Hematopoietic multipotent progenitor cell treated with erythropoietin and hydrocortisone succinate and interleukin-3 and kit ligand, for 6 days (in vitro differentiated cells): ENCODE measurements at regions not wholly inside any gene's neighbourhood (a gene's known extent, or its start where the extent isn't known, plus 50 kb on each side); places are given as distances from the start of the nearest gene placed in this dataset.

Experiments
- DNase-seq: peaks from one replicate; pipeline ENCODE4 v3.0.0-alpha.2; 2015

DNA sequence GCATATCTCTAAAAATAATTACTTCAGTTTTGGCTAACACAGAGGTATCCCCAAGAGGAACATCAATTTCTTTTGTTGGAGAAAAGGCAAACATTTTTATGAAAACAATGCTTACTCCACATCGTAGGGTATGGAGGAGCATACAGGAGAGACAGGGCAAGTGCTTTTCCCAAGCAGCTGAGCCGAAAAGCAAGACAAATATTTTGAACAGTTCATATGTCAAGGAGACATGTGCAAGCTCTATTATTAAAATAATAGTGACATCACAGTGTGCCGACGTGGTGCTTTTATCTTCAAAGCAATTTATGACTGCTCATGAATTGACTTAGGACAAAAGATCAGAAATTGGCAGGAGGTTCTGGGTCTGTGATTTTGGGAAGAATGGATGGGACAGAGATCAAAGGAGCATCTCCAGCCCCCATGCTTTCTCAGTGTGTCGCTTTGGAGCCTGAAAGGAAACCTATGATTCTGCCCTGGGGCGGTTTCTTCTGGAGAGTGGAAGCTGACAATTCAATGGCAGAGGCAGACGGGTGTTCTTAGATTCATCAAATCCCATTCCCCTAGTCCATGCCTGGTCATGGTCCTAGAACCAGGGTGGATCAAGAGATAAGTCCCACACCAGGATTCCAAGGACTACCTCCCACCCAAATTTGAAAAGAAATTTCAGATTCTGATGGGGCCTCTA lies 97.1 kb downstream of the JCAD start:
- no peak for DNase-seq

DNA sequence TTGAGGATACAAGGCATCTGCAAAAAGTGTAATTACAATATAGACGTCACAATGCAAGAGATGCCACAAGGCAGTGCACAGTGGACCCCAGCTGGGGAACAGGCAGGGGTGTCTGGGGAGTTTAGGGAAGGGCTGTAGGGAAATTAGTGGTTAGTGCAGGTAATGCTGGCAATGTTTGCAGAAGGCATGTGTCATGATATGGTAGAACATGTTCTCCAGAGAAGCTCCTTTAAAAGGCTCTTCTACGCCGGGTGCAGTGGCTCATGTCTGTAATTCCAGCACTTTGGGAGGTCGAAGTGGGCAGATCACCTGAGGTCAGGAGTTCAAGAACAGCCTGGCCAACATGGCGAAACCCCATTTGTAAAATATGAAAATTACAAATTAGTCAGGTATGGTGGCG lies 98.0 kb downstream of the JCAD start:
- no peak for DNase-seq

GRCh38 chr10:29960261-29960660 lies 99.1 kb downstream of the JCAD start:
- no peak for DNase-seq

DNA sequence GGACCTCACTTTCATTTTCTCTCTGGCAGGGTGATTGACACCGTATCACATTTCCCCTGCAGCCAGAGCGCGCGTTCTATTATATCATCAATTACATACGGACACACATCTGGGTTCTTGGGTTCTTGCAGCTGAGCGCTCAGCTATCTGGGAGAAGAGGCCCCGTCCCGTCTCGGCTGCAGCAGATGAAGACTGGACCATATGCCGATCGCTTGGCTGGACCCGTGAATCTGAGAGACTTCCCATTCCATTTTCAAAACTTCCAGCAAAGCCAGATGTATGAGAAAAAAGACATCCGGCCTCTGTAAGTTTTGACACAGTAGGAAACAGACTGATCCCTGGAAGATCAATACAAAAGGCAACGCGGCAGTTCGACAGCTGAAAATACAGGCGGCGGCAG lies 99.8 kb downstream of the JCAD start:
- DNase-seq, result no peak

DNA sequence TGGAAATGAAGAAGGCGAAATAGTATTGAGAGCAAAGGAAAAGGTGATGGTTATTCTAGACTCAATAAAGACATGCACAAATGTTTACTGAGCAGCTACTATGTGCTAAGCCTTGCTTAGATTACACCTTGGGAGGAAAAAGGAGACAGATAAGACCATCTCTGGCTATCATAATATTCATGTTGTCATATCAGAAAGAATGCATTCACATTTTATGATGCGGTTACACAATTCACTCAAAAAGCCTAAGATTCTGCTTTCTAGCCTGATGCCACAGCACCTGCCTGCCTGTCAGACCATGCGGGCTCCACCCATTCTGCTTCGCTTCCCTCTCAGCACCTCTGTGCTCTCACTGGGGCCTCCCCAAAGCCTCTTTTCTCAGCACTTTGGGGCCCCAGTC lies 100.9 kb downstream of the JCAD start:
- DNase-seq, result no peak

DNA sequence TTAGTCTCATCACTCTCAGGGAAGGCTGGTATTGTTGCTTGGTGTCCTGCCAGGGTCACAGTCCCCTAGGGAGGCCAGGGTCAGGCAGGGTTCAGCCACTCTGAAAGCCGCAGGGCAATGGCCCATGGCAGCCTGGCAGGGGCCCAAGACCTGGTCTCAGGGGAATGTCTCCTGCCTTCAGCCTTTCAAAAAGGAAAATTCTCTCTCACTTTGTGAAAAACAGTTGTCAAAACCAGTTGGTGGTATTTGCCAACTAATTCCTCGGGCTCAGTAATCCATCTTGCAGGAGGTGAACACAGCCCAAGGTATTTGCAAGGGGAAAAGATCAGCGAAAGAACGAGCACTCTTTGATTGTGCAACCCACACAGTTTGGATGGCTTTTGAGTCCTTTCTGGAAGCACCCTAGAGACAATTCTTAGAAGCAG lies 101.5 kb downstream of the JCAD start:
- DNase-seq, result no peak

DNA sequence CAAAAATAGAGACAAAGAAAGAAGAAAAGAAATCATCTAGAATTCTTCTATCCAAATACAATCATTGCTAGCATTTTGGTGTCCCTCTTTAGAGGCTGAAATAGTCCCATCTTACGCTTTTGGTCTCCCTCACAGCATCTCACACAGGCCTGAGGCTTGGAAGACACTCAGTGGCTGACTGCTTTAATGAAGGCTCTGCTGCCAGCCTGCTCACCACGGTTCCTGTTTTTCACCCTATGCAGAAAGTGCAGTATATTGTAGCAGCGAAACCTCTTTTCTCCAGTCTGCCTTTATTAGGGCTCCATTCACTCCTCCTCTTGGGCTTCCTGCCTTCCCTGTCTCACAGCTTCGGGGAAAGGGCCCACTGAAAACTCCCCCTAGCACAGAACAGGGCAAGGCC lies 102.2 kb downstream of the JCAD start:
- DNase-seq, result peak; percentile 8

GRCh38 chr10:29956335-29956924 lies 103.0 kb downstream of the JCAD start:
- DNase-seq, result no peak

GRCh38 chr10:29955329-29955935 lies 104.0 kb downstream of the JCAD start:
- no peak for DNase-seq

- no peak for DNase-seq
Measured at GRCh38 chr10:29951441-29951931, 107.9 kb downstream of the JCAD start.

DNA sequence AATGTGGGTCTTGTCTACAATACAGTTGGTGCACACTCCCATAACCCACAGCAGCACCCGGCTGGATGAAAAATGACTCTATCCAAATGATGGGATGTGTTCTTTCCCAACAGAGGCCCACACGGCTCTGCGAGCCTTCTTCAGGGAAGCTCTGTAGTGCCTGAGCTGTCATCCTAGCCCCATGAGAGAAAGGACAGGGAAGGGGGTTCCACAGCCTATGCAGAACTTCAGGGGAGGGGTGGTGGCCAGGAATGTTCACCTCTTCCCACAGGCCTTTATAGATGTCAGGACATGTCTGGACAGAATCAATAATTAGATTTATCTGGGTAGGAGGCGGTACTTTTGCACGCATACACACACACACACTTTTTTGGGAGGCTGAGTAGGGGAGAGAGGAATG lies 109.0 kb downstream of the JCAD start:
- no peak for DNase-seq

GRCh38 chr10:29949411-29950011 lies 109.9 kb downstream of the JCAD start:
- peak; percentile 56 for DNase-seq

- DNase-seq, result no peak
Measured at GRCh38 chr10:29948881-29949355, 110.5 kb downstream of the JCAD start.

GRCh38 chr10:29947701-29948060 lies 111.7 kb downstream of the JCAD start:
- DNase-seq, result no peak

DNA sequence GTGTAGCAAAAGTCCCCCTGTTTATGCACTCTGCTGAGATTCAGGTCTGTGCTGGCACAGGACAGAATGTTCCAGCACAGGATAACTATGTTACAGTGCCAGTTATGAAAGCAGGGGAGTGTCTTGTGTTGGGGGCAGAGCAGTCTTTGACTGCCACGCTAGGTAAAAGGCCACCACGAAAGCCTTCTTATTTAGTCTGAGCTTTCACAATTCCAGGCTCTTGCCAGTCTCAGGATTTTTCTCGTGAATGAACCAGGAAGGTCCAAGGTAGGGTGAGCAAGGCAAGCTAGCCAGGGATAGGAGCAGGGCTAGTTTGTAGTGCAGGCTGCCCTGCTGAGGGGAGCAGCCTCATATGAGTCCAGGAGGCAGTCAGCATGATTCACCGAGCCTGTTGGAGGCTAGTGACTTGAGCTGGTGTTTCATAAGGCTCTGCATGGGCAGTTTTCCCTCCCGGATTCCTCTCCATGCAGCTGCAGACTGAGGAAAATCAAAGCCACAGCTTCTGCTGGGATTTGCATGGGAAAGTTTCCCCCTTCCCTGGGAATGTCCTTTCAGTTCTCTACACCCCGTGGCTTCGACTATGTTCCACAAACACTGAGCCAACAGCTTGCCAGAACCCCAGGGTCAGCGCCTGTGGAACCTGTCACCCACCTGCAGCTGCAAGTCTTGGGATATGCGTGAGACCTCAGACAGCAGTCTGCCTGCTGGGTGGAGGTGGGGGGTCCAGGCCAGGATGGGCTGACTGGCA lies 112.3 kb downstream of the JCAD start:
- DNase-seq, result no peak

- DNase-seq, result no peak
Measured at GRCh38 chr10:29946614-29946952, 112.8 kb downstream of the JCAD start.

GRCh38 chr10:29941476-29941875 lies 117.9 kb downstream of the JCAD start:
- no peak for DNase-seq

- no peak for DNase-seq
Measured at GRCh38 chr10:29932991-29933390, 126.4 kb downstream of the JCAD start.

GRCh38 chr10:29931833-29932232 lies 127.6 kb downstream of the JCAD start:
- no peak for DNase-seq

- DNase-seq, result no peak
Measured at GRCh38 chr10:29929006-29929405, 130.4 kb downstream of the JCAD start.

- no peak for DNase-seq
Measured at GRCh38 chr10:29926693-29927048, 132.7 kb downstream of the JCAD start.

DNA sequence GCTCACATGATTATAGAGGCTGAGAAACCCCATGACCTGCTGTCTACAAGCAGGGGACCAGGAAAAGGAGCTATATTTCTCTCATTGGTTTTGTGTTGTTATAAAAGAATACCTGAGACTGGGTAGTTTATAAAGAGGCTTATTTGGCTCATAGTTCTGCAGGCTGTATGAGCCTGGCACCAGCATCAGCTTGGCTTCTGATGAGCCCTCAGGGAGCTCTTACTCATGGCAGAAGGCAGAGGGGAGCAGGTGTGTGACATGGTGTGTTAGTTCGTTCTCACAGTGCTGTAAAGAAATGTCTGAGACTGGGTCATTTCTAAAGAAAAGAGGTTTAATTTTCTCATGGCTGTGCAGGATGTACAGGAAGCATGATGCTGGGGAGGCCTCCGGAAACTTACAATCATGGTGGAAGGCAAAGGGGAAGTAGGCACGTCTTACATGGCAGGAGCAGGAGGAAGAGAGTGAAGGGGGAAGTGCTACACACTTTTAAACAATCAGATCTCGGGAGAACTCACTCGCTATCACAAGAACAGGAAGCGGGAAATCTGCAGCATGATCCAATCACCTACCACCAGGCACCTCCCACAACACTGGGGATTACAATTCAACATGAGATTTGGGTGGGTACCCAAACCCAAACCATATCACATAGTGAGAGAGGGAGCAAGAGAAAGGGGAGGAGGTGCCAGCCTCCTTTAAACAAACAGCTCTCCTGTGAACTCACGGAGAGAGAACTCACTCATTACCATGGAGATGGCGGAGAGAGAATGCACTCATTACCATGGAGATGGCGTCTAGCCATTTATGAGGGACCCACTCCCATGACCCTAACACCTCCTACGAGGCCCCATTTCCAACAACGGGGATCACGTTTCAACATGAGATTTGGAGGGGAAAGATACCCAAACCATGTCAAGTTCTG lies 133.4 kb downstream of the JCAD start:
- DNase-seq, result no peak
